LNCAP (cell line): ENCODE measurements at regions not wholly inside any gene's neighbourhood (a gene's known extent, or its start where the extent isn't known, plus 50 kb on each side); places are given as distances from the start of the nearest gene placed in this dataset.

Source experiments
- TF ChIP-seq, protein P1 (sequence below): fragments of 450-650 bp; IDR thresholded peaks from 2 replicates; pipeline ENCODE4 v1.5.1; 2017; ENCODE audit warnings: mild to moderate bottlenecking

GRCh38 chr9:113803811-113804589, 72.1 kb upstream of the ZNF618 start:
- TF ChIP-seq, protein P1, sequence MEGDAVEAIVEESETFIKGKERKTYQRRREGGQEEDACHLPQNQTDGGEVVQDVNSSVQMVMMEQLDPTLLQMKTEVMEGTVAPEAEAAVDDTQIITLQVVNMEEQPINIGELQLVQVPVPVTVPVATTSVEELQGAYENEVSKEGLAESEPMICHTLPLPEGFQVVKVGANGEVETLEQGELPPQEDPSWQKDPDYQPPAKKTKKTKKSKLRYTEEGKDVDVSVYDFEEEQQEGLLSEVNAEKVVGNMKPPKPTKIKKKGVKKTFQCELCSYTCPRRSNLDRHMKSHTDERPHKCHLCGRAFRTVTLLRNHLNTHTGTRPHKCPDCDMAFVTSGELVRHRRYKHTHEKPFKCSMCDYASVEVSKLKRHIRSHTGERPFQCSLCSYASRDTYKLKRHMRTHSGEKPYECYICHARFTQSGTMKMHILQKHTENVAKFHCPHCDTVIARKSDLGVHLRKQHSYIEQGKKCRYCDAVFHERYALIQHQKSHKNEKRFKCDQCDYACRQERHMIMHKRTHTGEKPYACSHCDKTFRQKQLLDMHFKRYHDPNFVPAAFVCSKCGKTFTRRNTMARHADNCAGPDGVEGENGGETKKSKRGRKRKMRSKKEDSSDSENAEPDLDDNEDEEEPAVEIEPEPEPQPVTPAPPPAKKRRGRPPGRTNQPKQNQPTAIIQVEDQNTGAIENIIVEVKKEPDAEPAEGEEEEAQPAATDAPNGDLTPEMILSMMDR, result no peak

GRCh38 chr9:113805486-113806132, 70.5 kb upstream of the ZNF618 start:
- TF ChIP-seq, protein P1, result no peak

DNA sequence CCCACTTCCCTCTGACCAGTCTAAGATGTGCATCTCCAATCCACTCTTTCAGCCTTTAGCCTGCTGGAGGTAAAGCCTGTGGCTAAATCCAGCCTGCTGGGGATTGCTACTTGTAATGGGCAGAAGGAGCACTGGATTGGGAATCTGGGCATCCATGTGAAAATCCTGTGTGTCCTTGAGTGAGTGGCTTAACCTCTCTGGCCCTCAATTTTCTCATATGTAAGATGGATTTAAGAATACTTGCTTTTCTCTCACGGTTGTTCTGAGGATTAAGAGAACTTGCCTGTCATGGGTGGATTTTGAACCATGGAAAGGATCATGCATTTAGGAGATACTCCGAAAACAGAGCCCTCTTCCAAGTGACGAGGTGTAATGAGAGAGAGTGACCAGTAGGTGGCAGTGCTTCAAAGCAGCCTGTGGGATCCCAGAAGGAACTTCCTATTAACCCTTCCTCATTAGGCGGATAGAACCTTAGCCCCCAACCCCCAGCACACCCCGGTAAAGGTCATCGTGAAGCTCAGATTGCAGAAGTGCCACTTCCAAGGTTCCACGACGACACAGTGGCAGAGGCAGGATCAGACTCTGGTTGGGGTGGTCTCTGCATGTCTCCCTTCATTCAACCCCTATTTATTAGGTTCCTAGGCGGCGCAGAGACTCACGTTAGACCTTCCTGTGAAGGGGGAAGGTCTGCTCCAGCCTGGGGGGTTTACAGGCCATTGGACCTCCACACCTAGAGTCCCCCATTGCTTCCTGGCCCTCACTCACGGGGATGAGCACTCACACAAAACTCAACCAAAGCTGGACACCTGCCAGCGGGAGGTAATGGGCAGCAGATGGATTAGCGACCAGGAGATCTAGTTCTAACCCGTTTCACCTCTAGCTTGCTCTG, 68.7 kb upstream of the ZNF618 start:
- TF ChIP-seq, protein P1, result peak; percentile 88

- TF ChIP-seq, protein P1, result no peak
These were observed 67.4 kb upstream of the ZNF618 start for GRCh38 chr9:113808391-113809358.

DNA sequence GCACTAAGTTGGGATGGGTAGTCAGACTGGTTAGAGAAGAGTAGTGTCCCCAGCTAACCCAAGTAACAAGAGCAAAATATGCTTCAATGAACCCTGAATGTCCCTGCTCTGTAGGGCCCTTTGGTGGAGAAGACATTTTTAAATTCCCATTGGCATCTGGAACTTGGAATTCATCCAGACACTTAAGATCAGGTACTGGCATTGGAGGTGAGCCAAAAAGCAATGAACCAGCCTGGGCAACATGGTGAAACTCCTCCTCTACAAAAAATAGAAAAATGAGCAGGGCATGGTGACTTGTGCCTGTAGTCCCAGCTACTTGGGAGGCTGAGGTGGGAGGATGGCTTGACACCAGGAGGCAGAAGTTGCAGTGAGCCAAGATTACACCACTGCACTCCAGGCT, 58.9 kb upstream of the ZNF618 start:
- TF ChIP-seq, protein P1, result no peak

DNA sequence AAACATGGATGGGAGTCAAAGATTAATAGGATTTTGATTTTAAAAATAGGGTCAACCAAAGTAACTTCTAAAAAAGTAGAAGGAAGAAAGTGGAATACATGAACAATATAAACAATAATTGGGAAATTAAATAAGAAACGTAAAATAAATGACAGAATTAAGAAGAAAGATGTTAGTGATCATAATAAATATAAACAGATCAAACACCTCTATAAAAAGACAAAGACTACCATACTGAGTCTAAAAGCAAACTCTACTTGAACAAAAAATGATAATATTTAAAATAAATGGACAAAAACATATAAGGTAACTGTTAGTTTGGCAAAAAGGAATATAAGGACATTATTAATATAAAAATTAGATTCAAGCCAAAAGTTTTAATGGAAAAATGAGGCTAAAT, 57.7 kb upstream of the ZNF618 start:
- TF ChIP-seq, protein P1, result no peak
